Tibial nerve (tissue), 4 donors: ENCODE measurements at regions not wholly inside any gene's neighbourhood (a gene's known extent, or its start where the extent isn't known, plus 50 kb on each side); places are given as distances from the start of the nearest gene placed in this dataset.

Experiments
- EP300 ChIP-seq, 2 donors: sonication (generic); formaldehyde crosslinking; IDR thresholded peaks; one replicate each; pipeline ENCODE4 v1.6.1; 2017; ENCODE audit warnings: antibody characterized with exemption in 2 of 2, mild to moderate bottlenecking in 1 of 2
- POLR2A ChIP-seq, 2 donors: fragments of 450-650 bp; IDR thresholded peaks; one replicate each; pipeline ENCODE4 v1.6.1; 2017; ENCODE audit warnings: antibody characterized with exemption in 2 of 2, mild to moderate bottlenecking in 2 of 2, moderate library complexity in 2 of 2
- TF ChIP-seq, protein P1 (sequence below), 5 experiments: fragments of 200-600 bp in 3 of 5; fragments of 450-650 bp in 2 of 5; sonication (generic) in 3 of 5; IDR thresholded peaks; one replicate each; pipeline ENCODE4 v1.5.1; 2016 to 2019; ENCODE audit warnings: antibody characterized with exemption in 5 of 5, mild to moderate bottlenecking in 3 of 5, moderate library complexity in 2 of 5

GRCh38 chr10:10952800-10953199 is 64.9 kb upstream of the CELF2 start:
- TF ChIP-seq, protein P1, sequence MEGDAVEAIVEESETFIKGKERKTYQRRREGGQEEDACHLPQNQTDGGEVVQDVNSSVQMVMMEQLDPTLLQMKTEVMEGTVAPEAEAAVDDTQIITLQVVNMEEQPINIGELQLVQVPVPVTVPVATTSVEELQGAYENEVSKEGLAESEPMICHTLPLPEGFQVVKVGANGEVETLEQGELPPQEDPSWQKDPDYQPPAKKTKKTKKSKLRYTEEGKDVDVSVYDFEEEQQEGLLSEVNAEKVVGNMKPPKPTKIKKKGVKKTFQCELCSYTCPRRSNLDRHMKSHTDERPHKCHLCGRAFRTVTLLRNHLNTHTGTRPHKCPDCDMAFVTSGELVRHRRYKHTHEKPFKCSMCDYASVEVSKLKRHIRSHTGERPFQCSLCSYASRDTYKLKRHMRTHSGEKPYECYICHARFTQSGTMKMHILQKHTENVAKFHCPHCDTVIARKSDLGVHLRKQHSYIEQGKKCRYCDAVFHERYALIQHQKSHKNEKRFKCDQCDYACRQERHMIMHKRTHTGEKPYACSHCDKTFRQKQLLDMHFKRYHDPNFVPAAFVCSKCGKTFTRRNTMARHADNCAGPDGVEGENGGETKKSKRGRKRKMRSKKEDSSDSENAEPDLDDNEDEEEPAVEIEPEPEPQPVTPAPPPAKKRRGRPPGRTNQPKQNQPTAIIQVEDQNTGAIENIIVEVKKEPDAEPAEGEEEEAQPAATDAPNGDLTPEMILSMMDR (IDR thresholded peaks at IDR 0.05), result no peak
- TF ChIP-seq POLR2A (IDR thresholded peaks at IDR 0.05) (no peak), EP300 (IDR thresholded peaks at IDR 0.05) (no peak)
